HCT116 (cell line): ENCODE measurements at regions not wholly inside any gene's neighbourhood (a gene's known extent, or its start where the extent isn't known, plus 50 kb on each side); places are given as distances from the start of the nearest gene placed in this dataset.

ENCODE experiments used
- ATAC-seq: fragments of 200-7000 bp; cut with Tn5 transposase; 2 replicates; pipeline ENCODE4 v1.9.1; 2020; ENCODE audit warnings: mild to moderate bottlenecking, moderate library complexity
- BruUV-seq: library from RNA; stranded (reverse); fragments of 400-500 nt; replicated peaks from 2 replicates; lab custom pipeline; 2021; lab: Mats Ljungman, UMichigan
- CTCF ChIA-PET: fragments of 300-600 bp; sonication (Branson Sonifier 250); formaldehyde crosslinking; loops from one replicate; lab custom pipeline; 2021; ENCODE audit warnings: antibody characterized with exemption; lab: Charles Lee
- POLR2A ChIA-PET: fragments of 300-600, 350-600 bp; sonication (Branson Sonifier 250); formaldehyde crosslinking; loops from one replicate; lab custom pipeline; 2021; ENCODE audit warnings: antibody characterized with exemption; lab: Charles Lee
- RAD21 ChIA-PET, 2 experiments: fragments of 300-600 bp; sonication (Branson Sonifier 250); formaldehyde crosslinking; loops; one replicate each; lab custom pipeline; 2023; ENCODE audit warnings: low total read pairs in 2 of 2; ENCODE audit not compliant: uncharacterized antibody in 2 of 2, unreplicated experiment in 2 of 2, low non-redundant PET in 1 of 2; lab: Charles Lee
- DNase-seq: peaks from one replicate; pipeline ENCODE4 v3.0.0-alpha.2; 2010; ENCODE audit warnings: low read depth, low spot score
- H2AFZ ChIP-seq: fragments of 200-600 bp; shearing (Covaris generic), sonication (generic); 2 replicates; pipeline ENCODE4 v1.6.1; 2017; ENCODE audit warnings: low read depth, mixed run types, mixed read lengths, antibody characterized with exemption, low read length; ENCODE audit not compliant: poor library complexity, severe bottlenecking
- H3K27ac ChIP-seq: 2 replicates; pipeline ENCODE4 v1.5.1; 2012; ENCODE audit warnings: low read depth, low read length
- H3K27me3 ChIP-seq: fragments of 200-600 bp; sonication (generic); 2 replicates; pipeline ENCODE4 v1.6.1; 2016; ENCODE audit warnings: mixed run types, low read length, mixed read lengths; ENCODE audit not compliant: insufficient read depth
- H3K36me3 ChIP-seq, 2 experiments: fragments of 200-500 bp in 1 of 2; fragments of 200-600 bp in 1 of 2; sonication (Bioruptor generic) in 1 of 2; sonication (generic) in 1 of 2; 2 replicates each; pipeline versions ENCODE4 v1.5.1 to v1.6.1; 2014 to 2016; ENCODE audit warnings: low read length in 2 of 2, inconsistent platforms in 1 of 2, mixed read lengths in 1 of 2, mixed run types in 1 of 2; ENCODE audit not compliant: insufficient read depth in 2 of 2, control insufficient read depth in 1 of 2
- H3K4me1 ChIP-seq, 2 experiments: fragments of 200-600 bp in 1 of 2; sonication (generic) in 1 of 2; 2 replicates each; pipeline versions ENCODE4 v1.5.1 to v1.6.1; 2012 to 2017; ENCODE audit warnings: low read length in 2 of 2, inconsistent platforms in 1 of 2, mild to moderate bottlenecking in 1 of 2, mixed read lengths in 1 of 2, mixed run types in 1 of 2, moderate library complexity in 1 of 2; ENCODE audit not compliant: insufficient read depth in 2 of 2, control insufficient read depth in 1 of 2
- H3K4me2 ChIP-seq: fragments of 200-600 bp; sonication (generic); 2 replicates; pipeline ENCODE4 v1.6.1; 2017; ENCODE audit warnings: mixed run types, low read length, mixed read lengths
- H3K4me3 ChIP-seq, 2 experiments: fragments of 200-600 bp in 1 of 2; sonication (generic) in 1 of 2; replicated peaks in 1 of 2; 2 replicates each; pipeline ENCODE4 v1.5.1; 2011 to 2016; ENCODE audit warnings: low read length in 2 of 2, control low read depth in 1 of 2, low read depth in 1 of 2, mild to moderate bottlenecking in 1 of 2, mixed read lengths in 1 of 2, mixed run types in 1 of 2
- H3K79me2 ChIP-seq: fragments of 200-600 bp; sonication (generic); 2 replicates; pipeline ENCODE4 v1.6.1; 2017; ENCODE audit warnings: mild to moderate bottlenecking, mixed run types, low read length, moderate library complexity, mixed read lengths; ENCODE audit not compliant: insufficient read depth
- H3K9ac ChIP-seq: fragments of 200-600 bp; sonication (generic); 2 replicates; pipeline ENCODE4 v1.6.1; 2016; ENCODE audit warnings: low read length, mixed read lengths
- H3K9me2 ChIP-seq: fragments of 200-600 bp; sonication (generic), shearing (Covaris generic); 2 replicates; pipeline ENCODE4 v1.6.1; 2017; ENCODE audit warnings: mixed run types, mild to moderate bottlenecking, moderate library complexity; ENCODE audit not compliant: insufficient read depth
- H3K9me3 ChIP-seq, 2 experiments: fragments of 200-500 bp in 1 of 2; fragments of 200-600 bp in 1 of 2; sonication (Bioruptor generic) in 1 of 2; sonication (generic) in 1 of 2; 2 replicates each; pipeline ENCODE4 v1.6.1; 2014 to 2017; ENCODE audit warnings: low read length in 2 of 2, mixed read lengths in 2 of 2, inconsistent platforms in 1 of 2, low read depth in 1 of 2, mild to moderate bottlenecking in 1 of 2, mixed run types in 1 of 2, moderate library complexity in 1 of 2; ENCODE audit not compliant: control insufficient read depth in 1 of 2, insufficient read depth in 1 of 2
- H4K20me1 ChIP-seq: fragments of 200-600 bp; sonication (generic), shearing (Covaris generic); 2 replicates; pipeline ENCODE4 v1.6.1; 2017; ENCODE audit warnings: mixed run types, mild to moderate bottlenecking, moderate library complexity; ENCODE audit not compliant: insufficient read depth
- ATF3 ChIP-seq: IDR thresholded peaks from 2 replicates; pipeline ENCODE4 v1.6.1; 2012
- CBX3 ChIP-seq: IDR thresholded peaks from 2 replicates; pipeline ENCODE4 v1.6.1; 2012; ENCODE audit warnings: low read depth
- CEBPB ChIP-seq: IDR thresholded peaks from 2 replicates; pipeline ENCODE4 v1.6.1; 2012; ENCODE audit warnings: low read depth
- ELF1 ChIP-seq: IDR thresholded peaks from 2 replicates; pipeline ENCODE4 v1.6.1; 2012; ENCODE audit warnings: low read depth, borderline replicate concordance
- EZH2 ChIP-seq: fragments of 200-600 bp; sonication (generic); IDR thresholded peaks from 2 replicates; pipeline ENCODE4 v1.6.1; 2017; ENCODE audit warnings: antibody characterized with exemption, mixed run types
- EZH2phosphoT487 ChIP-seq: fragments of 200-600 bp; IDR thresholded peaks from 2 replicates; pipeline ENCODE4 v1.6.1; 2018; ENCODE audit warnings: antibody characterized with exemption, borderline replicate concordance
- JUND ChIP-seq: IDR thresholded peaks from 2 replicates; pipeline ENCODE4 v1.6.1; 2012
- REST ChIP-seq: IDR thresholded peaks from 2 replicates; pipeline ENCODE4 v1.6.1; 2012; ENCODE audit warnings: low read depth
- SIN3A ChIP-seq: IDR thresholded peaks from 2 replicates; pipeline ENCODE4 v1.6.1; 2012; ENCODE audit warnings: low read depth
- SP1 ChIP-seq: IDR thresholded peaks from 2 replicates; pipeline ENCODE4 v1.6.1; 2012; ENCODE audit warnings: low read depth
- ZBTB33 ChIP-seq: IDR thresholded peaks from 2 replicates; pipeline ENCODE4 v1.6.1; 2011; ENCODE audit warnings: mild to moderate bottlenecking, low read length, moderate library complexity; ENCODE audit not compliant: insufficient replicate concordance; ENCODE audit errors: extremely low read depth
- ZNF274 ChIP-seq: fragments of 200-500 bp; sonication (Bioruptor generic); IDR thresholded peaks from 2 replicates; pipeline ENCODE4 v1.6.1; 2014; ENCODE audit warnings: mild to moderate bottlenecking, low read depth, low read length, inconsistent platforms
- intact Hi-C: fragments of 100-400 bp; cut with micrococcal nuclease; formaldehyde crosslinking; loops from 2 replicates; pipeline ENCODE4 v1.10.0; 2022

- ATAC-seq, result no peak
Measured at GRCh38 chr7:125984795-125985194, 1055.2 kb upstream of the POT1 start.

More at GRCh38 chr7:125984795-125985194, 1055.2 kb upstream of the POT1 start:
- Histone ChIP-seq H4K20me1 (no peaks in the 10 kb centered on the region), H3K4me1 (no peaks in the 10 kb centered on the region), H3K9me2 (no peaks in the 10 kb centered on the region), H3K79me2 (no peaks in the 10 kb centered on the region), H3K9me3 (no peaks in the 10 kb centered on the region), H3K36me3 (no peaks in the 10 kb centered on the region), H3K27ac (no peak overlapping the region), H3K9ac (no peak overlapping the region), H3K4me3 (no peak overlapping the region), H3K4me2 (no peak overlapping the region), H2AFZ (no peak overlapping the region), H3K27me3 (no peaks in the 10 kb centered on the region)
- BruUV-seq, result no TSS peak
- ChIA-PET CTCF (no interaction called here), POLR2A (no interaction called here), RAD21 (no interaction called here)
- intact Hi-C loops, result no loop called here
- TF ChIP-seq ZBTB33 (no peak), SP1 (no peak), CBX3 (no peak), JUND (no peak), ELF1 (no peak), SIN3A (no peak), REST (no peak), EZH2phosphoT487 (no peak), EZH2 (no peak), CEBPB (no peak), ATF3 (no peak), ZNF274 (no peak)
- DNase-seq, result no peak
